Right atrium auricular region (tissue), 2 donors: ENCODE measurements at regions not wholly inside any gene's neighbourhood (a gene's known extent, or its start where the extent isn't known, plus 50 kb on each side); places are given as distances from the start of the nearest gene placed in this dataset.

Experiments
- DNase-seq: peaks from one replicate; pipeline ENCODE4 v3.0.0-alpha.2; 2019; ENCODE audit warnings: low spot score
- H3K27ac ChIP-seq, 2 donors: fragments of 200-600 bp; sonication (generic); 1 replicate in 1 of 2; 2 replicates in 1 of 2; pipeline ENCODE4 v1.5.1; 2016 to 2019
- H3K27me3 ChIP-seq, 2 donors: fragments of 200-600 bp; sonication (generic); one replicate each; pipeline versions ENCODE4 v1.5.1 to v1.6.0; 2017 to 2019
- H3K36me3 ChIP-seq: fragments of 200-600 bp; sonication (generic); one replicate; pipeline ENCODE4 v1.5.1; 2016
- H3K4me1 ChIP-seq, 2 donors: fragments of 200-600 bp; sonication (generic); one replicate each; pipeline versions ENCODE4 v1.5.1 to v1.6.0; 2017 to 2019
- H3K4me3 ChIP-seq, 2 donors: fragments of 200-600 bp; sonication (generic); 1 replicate in 1 of 2; 2 replicates in 1 of 2; pipeline ENCODE4 v1.5.1; 2017 to 2019; ENCODE audit warnings: mild to moderate bottlenecking in 1 of 2, moderate library complexity in 1 of 2
- H3K9me3 ChIP-seq, 2 donors: fragments of 200-600 bp; sonication (generic); one replicate each; pipeline ENCODE4 v1.5.1; 2019
- CTCF ChIP-seq, 2 donors: fragments of 200-600 bp; sonication (generic); IDR thresholded peaks; one replicate each; pipeline ENCODE4 v1.5.1; 2019; ENCODE audit warnings: antibody characterized with exemption in 2 of 2

- H3K9me3 ChIP-seq, result no peaks in the 10 kb centered on the region
- DNase-seq, result no peak
- H3K27me3 ChIP-seq, result no peaks in the 10 kb centered on the region
- H3K27ac ChIP-seq, result no peak overlapping the region
- no peak for TF ChIP-seq CTCF (IDR thresholded peaks at IDR 0.05)
- no peaks in the 10 kb centered on the region for H3K4me1 ChIP-seq
- no peak overlapping the region for H3K4me3 ChIP-seq
- no peaks in the 10 kb centered on the region for H3K36me3 ChIP-seq
Measured at GRCh38 chr5:147169901-147170300, 64.9 kb upstream of the STK32A start.

- no peak for DNase-seq
- Histone ChIP-seq H3K27ac (no peak overlapping the region), H3K4me1 (no peaks in the 10 kb centered on the region), H3K27me3 (no peaks in the 10 kb centered on the region), H3K9me3 (no peaks in the 10 kb centered on the region), H3K4me3 (no peak overlapping the region), H3K36me3 (no peaks in the 10 kb centered on the region)
- no peak for TF ChIP-seq CTCF (IDR thresholded peaks at IDR 0.05)
Measured at GRCh38 chr5:147170603-147171002, 64.2 kb upstream of the STK32A start.

GRCh38 chr5:147174671-147175265 lies 60.1 kb upstream of the STK32A start:
- no peaks in the 10 kb centered on the region for H3K4me1 ChIP-seq
- TF ChIP-seq CTCF (IDR thresholded peaks at IDR 0.05), result no peak
- H3K27ac ChIP-seq, result no peak overlapping the region
- no peak overlapping the region for H3K4me3 ChIP-seq
- no peaks in the 10 kb centered on the region for H3K36me3 ChIP-seq
- DNase-seq, result no peak
- no peaks in the 10 kb centered on the region for H3K27me3 ChIP-seq
- H3K9me3 ChIP-seq, result no peaks in the 10 kb centered on the region

- no peak for TF ChIP-seq CTCF (IDR thresholded peaks at IDR 0.05)
- no peak for DNase-seq
- H3K4me1 ChIP-seq, result no peaks in the 10 kb centered on the region
- H3K27me3 ChIP-seq, result no peaks in the 10 kb centered on the region
- no peaks in the 10 kb centered on the region for H3K36me3 ChIP-seq
- H3K4me3 ChIP-seq, result no peak overlapping the region
- H3K27ac ChIP-seq, result no peak overlapping the region
- no peaks in the 10 kb centered on the region for H3K9me3 ChIP-seq
Measured at GRCh38 chr5:147175516-147176097, 59.2 kb upstream of the STK32A start.

- Histone ChIP-seq H3K27me3 (no peaks in the 10 kb centered on the region), H3K36me3 (no peaks in the 10 kb centered on the region), H3K27ac (no peak overlapping the region), H3K4me1 (no peaks in the 10 kb centered on the region), H3K9me3 (no peaks in the 10 kb centered on the region), H3K4me3 (no peak overlapping the region)
- no peak for DNase-seq
- no peak for TF ChIP-seq CTCF (IDR thresholded peaks at IDR 0.05)
Measured at GRCh38 chr5:147176422-147176821, 58.4 kb upstream of the STK32A start.
